Natural killer cell (primary cell): ENCODE measurements at regions not wholly inside any gene's neighbourhood (a gene's known extent, or its start where the extent isn't known, plus 50 kb on each side); places are given as distances from the start of the nearest gene placed in this dataset.
"Not testable (repeated sequence)": the region's sequence is repeated elsewhere in the genome, so short reads cannot be mapped to it uniquely, and the experiment has no call there.

Experiments used
- ATAC-seq, 3 donors: fragments of 150-1000 bp in 2 of 3; fragments of 200-7000 bp in 1 of 3; cut with Tn5 transposase; 1 replicate in 1 of 3; 2 replicates in 2 of 3; pipeline ENCODE4 v1.10.0; 2021; ENCODE audit warnings: mild to moderate bottlenecking in 2 of 3, moderate library complexity in 2 of 3
- DNase-seq, 2 donors: peaks; one replicate each; pipeline versions ENCODE4 v3.0.0 to v3.0.0-alpha.2; 2013 to 2021; ENCODE audit warnings: mixed read lengths in 1 of 2
- H3K27ac ChIP-seq: one replicate; pipeline ENCODE4 v1.5.1; 2013; ENCODE audit warnings: mild to moderate bottlenecking, low read length
- H3K27me3 ChIP-seq: one replicate; pipeline ENCODE4 v1.6.1; 2013; ENCODE audit warnings: low read length; ENCODE audit not compliant: control insufficient read depth, insufficient read depth
- H3K36me3 ChIP-seq: one replicate; pipeline ENCODE4 v1.6.1; 2013; ENCODE audit warnings: low read length; ENCODE audit not compliant: control insufficient read depth, insufficient read depth
- H3K4me1 ChIP-seq: one replicate; pipeline ENCODE4 v1.6.1; 2013; ENCODE audit warnings: low read length; ENCODE audit not compliant: control insufficient read depth, insufficient read depth
- H3K4me3 ChIP-seq: one replicate; pipeline ENCODE4 v1.5.1; 2013; ENCODE audit warnings: low read length
- H3K9me3 ChIP-seq: one replicate; pipeline ENCODE4 v1.6.1; 2013; ENCODE audit warnings: low read length; ENCODE audit not compliant: control insufficient read depth, insufficient read depth
- H3K27ac Mint-ChIP-seq, 2 donors: one replicate each; pipeline ENCODE4 v1.8.0; 2022; ENCODE audit warnings: mild to moderate bottlenecking in 2 of 2, mixed read lengths in 2 of 2, moderate library complexity in 1 of 2
- H3K27me3 Mint-ChIP-seq, 2 donors: one replicate each; pipeline ENCODE4 v1.8.0; 2022; ENCODE audit warnings: low read depth in 2 of 2, mixed read lengths in 2 of 2
- H3K36me3 Mint-ChIP-seq: one replicate; pipeline ENCODE4 v1.8.0; 2022; ENCODE audit warnings: mixed read lengths
- H3K4me1 Mint-ChIP-seq, 2 donors: one replicate each; pipeline ENCODE4 v1.8.0; 2022; ENCODE audit warnings: mixed read lengths in 2 of 2
- H3K4me3 Mint-ChIP-seq: one replicate; pipeline ENCODE4 v1.8.0; 2022; ENCODE audit warnings: mild to moderate bottlenecking, moderate library complexity, mixed read lengths
- H3K9me3 Mint-ChIP-seq, 2 donors: one replicate each; pipeline ENCODE4 v1.8.0; 2022; ENCODE audit warnings: mixed read lengths in 2 of 2
- WGBS: methylation state at CpG from one replicate; pipeline ENCODE4 v1.1.7; 2013; ENCODE audit warnings: missing lambda C conversion rate; ENCODE audit not compliant: insufficient coverage; 5-methylcytosine and 5-hydroxymethylcytosine counted together
- intact Hi-C: fragments of 100-400 bp; cut with micrococcal nuclease; formaldehyde crosslinking; loops from one replicate; pipeline ENCODE4 v1.14.2; 2022
- TF ChIP-seq, protein P1 (sequence below): fragments of 200-600 bp; IDR thresholded peaks from one replicate; pipeline ENCODE4 v1.8.0; 2022; ENCODE audit warnings: antibody characterized with exemption

DNA sequence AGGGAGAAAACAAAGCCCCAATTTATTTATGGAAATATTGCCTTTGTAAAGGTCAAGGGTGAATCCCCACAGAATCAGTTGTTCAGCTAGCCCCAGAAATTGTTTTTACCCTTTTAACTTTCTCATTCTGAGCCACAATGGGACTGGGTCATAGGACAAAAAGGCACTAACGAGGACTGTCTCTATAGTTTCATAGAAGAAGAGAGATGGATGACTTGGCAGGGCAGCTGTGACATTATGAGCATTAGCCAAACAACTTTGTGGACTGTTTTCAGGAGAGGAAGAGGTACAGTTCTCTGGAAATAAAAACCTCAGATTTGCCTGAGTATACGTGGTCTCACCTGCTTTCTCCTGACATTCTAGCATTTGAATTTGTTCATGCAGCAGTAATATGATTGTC lies 1155.8 kb upstream of the CHAC2 start:
- H3K36me3 ChIP-seq = no peaks in the 10 kb centered on the region
- ATAC-seq (no peak), DNase-seq (no peak)
- H3K4me3 Mint-ChIP-seq = no peak overlapping the region
- TF ChIP-seq, protein P1, sequence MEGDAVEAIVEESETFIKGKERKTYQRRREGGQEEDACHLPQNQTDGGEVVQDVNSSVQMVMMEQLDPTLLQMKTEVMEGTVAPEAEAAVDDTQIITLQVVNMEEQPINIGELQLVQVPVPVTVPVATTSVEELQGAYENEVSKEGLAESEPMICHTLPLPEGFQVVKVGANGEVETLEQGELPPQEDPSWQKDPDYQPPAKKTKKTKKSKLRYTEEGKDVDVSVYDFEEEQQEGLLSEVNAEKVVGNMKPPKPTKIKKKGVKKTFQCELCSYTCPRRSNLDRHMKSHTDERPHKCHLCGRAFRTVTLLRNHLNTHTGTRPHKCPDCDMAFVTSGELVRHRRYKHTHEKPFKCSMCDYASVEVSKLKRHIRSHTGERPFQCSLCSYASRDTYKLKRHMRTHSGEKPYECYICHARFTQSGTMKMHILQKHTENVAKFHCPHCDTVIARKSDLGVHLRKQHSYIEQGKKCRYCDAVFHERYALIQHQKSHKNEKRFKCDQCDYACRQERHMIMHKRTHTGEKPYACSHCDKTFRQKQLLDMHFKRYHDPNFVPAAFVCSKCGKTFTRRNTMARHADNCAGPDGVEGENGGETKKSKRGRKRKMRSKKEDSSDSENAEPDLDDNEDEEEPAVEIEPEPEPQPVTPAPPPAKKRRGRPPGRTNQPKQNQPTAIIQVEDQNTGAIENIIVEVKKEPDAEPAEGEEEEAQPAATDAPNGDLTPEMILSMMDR = no peak
- no peaks in the 10 kb centered on the region for H3K4me1 Mint-ChIP-seq
- H3K27me3 ChIP-seq = no peaks in the 10 kb centered on the region
- intact Hi-C loops = no loop called here
- no peak overlapping the region for H3K27ac ChIP-seq
- H3K9me3 Mint-ChIP-seq = peaks cover 5 to 8% of the 10 kb centered on the region in 2 donors
- H3K4me1 ChIP-seq = no peaks in the 10 kb centered on the region
- H3K9me3 ChIP-seq = peaks cover 11% of the 10 kb centered on the region
- no peak overlapping the region for H3K27ac Mint-ChIP-seq
- H3K27me3 Mint-ChIP-seq = no peaks in the 10 kb centered on the region
- H3K36me3 Mint-ChIP-seq = no peaks in the 10 kb centered on the region
- no peak overlapping the region for H3K4me3 ChIP-seq
- WGBS = 55% methylated on average over 2 of the region's 2 CpGs

DNA sequence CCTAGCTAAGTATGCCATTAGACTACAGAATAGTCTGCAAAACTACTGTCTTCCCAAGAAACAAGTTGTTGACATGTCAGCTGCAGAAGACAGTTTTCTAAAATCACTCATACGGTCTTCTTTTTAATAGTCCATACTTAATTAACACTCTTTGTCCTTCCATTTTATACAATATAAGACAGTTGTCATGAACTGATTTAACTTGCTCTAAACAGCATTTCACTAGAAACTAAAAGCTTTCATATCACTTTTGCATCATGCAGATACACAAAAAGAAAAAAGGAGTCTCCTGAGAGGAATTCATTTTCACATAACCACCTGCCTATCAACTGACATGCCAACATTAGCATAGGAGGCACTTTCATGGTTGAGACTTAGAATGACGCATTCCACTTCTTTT lies 1159.6 kb upstream of the CHAC2 start:
- DNase-seq (no peak), ATAC-seq (no peak)
- H3K4me1 Mint-ChIP-seq = no peaks in the 10 kb centered on the region
- no peak overlapping the region for H3K4me3 ChIP-seq
- no peak overlapping the region for H3K27ac ChIP-seq
- no peaks in the 10 kb centered on the region for H3K27me3 ChIP-seq
- no peaks in the 10 kb centered on the region for H3K4me1 ChIP-seq
- no peaks in the 10 kb centered on the region for H3K36me3 Mint-ChIP-seq
- TF ChIP-seq, protein P1 = no peak
- no peak overlapping the region for H3K27ac Mint-ChIP-seq
- H3K4me3 Mint-ChIP-seq = no peak overlapping the region
- H3K9me3 Mint-ChIP-seq = peaks cover 14 to 16% of the 10 kb centered on the region in 2 donors
- no peaks in the 10 kb centered on the region for H3K36me3 ChIP-seq
- intact Hi-C loops = no loop called here
- no peaks in the 10 kb centered on the region for H3K27me3 Mint-ChIP-seq
- 93% methylated on average over 2 of the region's 2 CpGs for WGBS
- peaks cover 5% of the 10 kb centered on the region for H3K9me3 ChIP-seq

DNA sequence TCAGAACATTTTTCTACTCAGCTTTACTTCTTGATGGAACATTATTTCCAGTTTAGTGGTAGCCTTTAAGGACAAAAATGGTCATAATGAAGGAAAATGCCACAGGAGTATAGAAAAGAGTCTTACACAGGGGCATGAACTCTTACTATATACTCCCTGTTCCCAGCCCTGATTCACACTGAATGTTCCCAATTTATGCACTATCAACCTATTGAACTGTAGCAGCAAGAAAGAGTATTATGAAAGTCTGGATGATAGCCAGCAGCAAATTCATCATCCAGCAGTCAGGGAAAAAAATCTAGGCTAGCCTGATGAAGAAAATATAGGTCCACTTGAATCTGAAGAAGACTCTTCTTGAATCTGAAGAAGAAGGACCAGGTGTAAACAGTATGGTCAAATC lies 1170.3 kb upstream of the CHAC2 start:
- no peak for ATAC-seq
- no peaks in the 10 kb centered on the region for H3K27me3 Mint-ChIP-seq
- no peak overlapping the region for H3K27ac Mint-ChIP-seq

DNA sequence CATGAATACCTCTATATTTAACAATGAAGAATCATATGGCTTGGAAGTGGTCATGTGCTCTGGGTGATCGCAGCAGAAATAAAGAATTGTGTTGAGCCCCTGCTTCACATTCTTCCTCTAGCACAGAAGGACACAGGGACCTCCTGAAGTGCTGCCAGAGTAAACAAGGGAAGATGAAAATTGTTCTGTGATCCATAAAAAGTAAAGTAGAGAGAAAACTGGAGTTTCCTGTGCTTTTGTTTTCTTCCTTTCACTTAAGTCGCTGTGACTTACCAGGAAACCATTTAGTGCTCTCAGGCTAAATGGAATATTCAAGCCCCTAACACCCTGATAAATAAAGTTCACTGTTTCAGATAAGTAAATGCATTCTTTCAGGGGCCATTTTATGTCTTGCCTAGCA lies 1173.6 kb upstream of the CHAC2 start:
- peaks cover 9 to 18% of the 10 kb centered on the region in 2 donors for H3K9me3 Mint-ChIP-seq
- no peaks in the 10 kb centered on the region for H3K4me1 Mint-ChIP-seq
- TF ChIP-seq, protein P1 = no peak
- H3K27ac ChIP-seq = no peak overlapping the region
- no peaks in the 10 kb centered on the region for H3K27me3 Mint-ChIP-seq
- H3K4me3 ChIP-seq = no peak overlapping the region
- DNase-seq (no peak), ATAC-seq (no peak)
- no peak overlapping the region for H3K4me3 Mint-ChIP-seq
- H3K27ac Mint-ChIP-seq = no peak overlapping the region
- intact Hi-C loops = no loop called here
- H3K9me3 ChIP-seq = no peaks in the 10 kb centered on the region
- H3K4me1 ChIP-seq = no peaks in the 10 kb centered on the region
- H3K36me3 Mint-ChIP-seq = peaks cover 21% of the 10 kb centered on the region
- no peaks in the 10 kb centered on the region for H3K36me3 ChIP-seq
- WGBS = no CpG with 5 or more reads among the region's 2 CpGs
- H3K27me3 ChIP-seq = no peaks in the 10 kb centered on the region

More for the DNA sequence above, 1170.3 kb upstream of the CHAC2 start:
- Histone ChIP-seq H3K36me3 (no peaks in the 10 kb centered on the region), H3K9me3 (no peaks in the 10 kb centered on the region), H3K27ac (no peak overlapping the region), H3K4me3 (no peak overlapping the region), H3K4me1 (no peaks in the 10 kb centered on the region), H3K27me3 (no peaks in the 10 kb centered on the region)
- Mint-ChIP-seq H3K4me3 (no peak overlapping the region), H3K9me3 (peaks cover 5 to 13% of the 10 kb centered on the region in 2 donors), H3K4me1 (no peaks in the 10 kb centered on the region), H3K36me3 (peaks cover 9% of the 10 kb centered on the region)
- TF ChIP-seq, protein P1 = no peak
- DNase-seq = no peak
- intact Hi-C loops = no loop called here

DNA sequence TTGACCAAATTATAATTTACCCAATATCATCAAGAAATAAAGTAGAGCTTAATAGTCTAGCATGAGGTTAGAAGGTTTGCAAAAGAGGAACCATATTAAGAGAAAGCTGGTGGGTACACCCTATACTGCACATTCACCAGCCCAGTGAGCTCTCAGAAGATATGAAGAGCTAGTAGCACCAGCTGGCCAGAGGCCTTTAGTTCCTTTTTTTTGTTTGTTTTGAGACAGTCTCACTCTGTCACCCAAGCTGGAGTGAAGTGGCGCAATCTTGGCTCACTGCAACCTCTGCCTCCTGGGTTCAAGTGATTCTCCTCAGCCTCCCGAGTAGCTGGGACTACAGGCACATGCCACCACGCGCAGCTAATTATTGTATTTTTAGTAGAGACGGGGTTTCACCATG lies 1183.5 kb upstream of the CHAC2 start:
- H3K4me3 Mint-ChIP-seq, H3K4me1 Mint-ChIP-seq, ATAC-seq, H3K27ac ChIP-seq, DNase-seq, H3K27me3 Mint-ChIP-seq, H3K36me3 ChIP-seq, H3K27ac Mint-ChIP-seq, H3K27me3 ChIP-seq, H3K4me3 ChIP-seq, intact Hi-C loops, H3K4me1 ChIP-seq: not testable (repeated sequence)
- Mint-ChIP-seq H3K9me3 (peaks cover 17 to 20% of the 10 kb centered on the region in 2 donors), H3K36me3 (peaks cover 16% of the 10 kb centered on the region)
- WGBS = 85% methylated on average over 5 of the region's 5 CpGs
- H3K9me3 ChIP-seq = peaks cover 24% of the 10 kb centered on the region
